ENCODE measurements at regions not wholly inside any gene's neighbourhood (a gene's known extent, or its start where the extent isn't known, plus 50 kb on each side); places are given as distances from the start of the nearest gene placed in this dataset.

DNA sequence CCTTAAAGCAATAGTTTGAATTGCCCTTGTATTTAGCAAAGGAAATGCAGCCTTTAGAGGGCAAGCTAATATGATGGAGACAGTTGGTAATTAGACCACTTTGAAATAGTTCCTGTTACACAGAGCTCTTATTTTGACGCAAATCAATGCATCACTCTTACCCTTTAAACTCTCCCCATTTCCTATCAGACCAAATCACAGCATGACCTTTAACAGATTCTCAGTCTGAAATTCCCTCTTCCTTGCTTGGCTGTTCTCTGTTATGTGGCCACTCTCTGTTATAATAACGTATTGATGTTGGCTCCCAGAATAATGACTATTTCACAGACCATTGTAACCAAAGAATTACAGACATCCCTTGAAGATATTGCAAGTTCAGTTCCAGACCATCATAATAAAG, 66.9 kb upstream of the NGF start:
- H3K4me2 ChIP-seq (ENCODE audit: low read length) = no peak overlapping the region
- TF ChIP-seq, protein P1, sequence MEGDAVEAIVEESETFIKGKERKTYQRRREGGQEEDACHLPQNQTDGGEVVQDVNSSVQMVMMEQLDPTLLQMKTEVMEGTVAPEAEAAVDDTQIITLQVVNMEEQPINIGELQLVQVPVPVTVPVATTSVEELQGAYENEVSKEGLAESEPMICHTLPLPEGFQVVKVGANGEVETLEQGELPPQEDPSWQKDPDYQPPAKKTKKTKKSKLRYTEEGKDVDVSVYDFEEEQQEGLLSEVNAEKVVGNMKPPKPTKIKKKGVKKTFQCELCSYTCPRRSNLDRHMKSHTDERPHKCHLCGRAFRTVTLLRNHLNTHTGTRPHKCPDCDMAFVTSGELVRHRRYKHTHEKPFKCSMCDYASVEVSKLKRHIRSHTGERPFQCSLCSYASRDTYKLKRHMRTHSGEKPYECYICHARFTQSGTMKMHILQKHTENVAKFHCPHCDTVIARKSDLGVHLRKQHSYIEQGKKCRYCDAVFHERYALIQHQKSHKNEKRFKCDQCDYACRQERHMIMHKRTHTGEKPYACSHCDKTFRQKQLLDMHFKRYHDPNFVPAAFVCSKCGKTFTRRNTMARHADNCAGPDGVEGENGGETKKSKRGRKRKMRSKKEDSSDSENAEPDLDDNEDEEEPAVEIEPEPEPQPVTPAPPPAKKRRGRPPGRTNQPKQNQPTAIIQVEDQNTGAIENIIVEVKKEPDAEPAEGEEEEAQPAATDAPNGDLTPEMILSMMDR (IDR thresholded peaks at IDR 0.05) = no peak
- H3K36me3 ChIP-seq (ENCODE audit: control insufficient read depth, insufficient read depth, low read length) = no peaks in the 10 kb centered on the region
- no peaks in the 10 kb centered on the region for H3K9me3 ChIP-seq (ENCODE audit: control insufficient read depth, low read length)
- no peak overlapping the region for H2AFZ ChIP-seq
- H3K27ac ChIP-seq = no peak overlapping the region
- H3K27me3 ChIP-seq (ENCODE audit: control insufficient read depth, insufficient read depth, low read length) = no peaks in the 10 kb centered on the region
- no peaks in the 10 kb centered on the region for H3K4me1 ChIP-seq
- H3K9ac ChIP-seq = no peak overlapping the region
- no peak overlapping the region for H3K4me3 ChIP-seq (ENCODE audit: low read depth, low read length)
- no peaks in the 10 kb centered on the region for H3K79me2 ChIP-seq

DNA sequence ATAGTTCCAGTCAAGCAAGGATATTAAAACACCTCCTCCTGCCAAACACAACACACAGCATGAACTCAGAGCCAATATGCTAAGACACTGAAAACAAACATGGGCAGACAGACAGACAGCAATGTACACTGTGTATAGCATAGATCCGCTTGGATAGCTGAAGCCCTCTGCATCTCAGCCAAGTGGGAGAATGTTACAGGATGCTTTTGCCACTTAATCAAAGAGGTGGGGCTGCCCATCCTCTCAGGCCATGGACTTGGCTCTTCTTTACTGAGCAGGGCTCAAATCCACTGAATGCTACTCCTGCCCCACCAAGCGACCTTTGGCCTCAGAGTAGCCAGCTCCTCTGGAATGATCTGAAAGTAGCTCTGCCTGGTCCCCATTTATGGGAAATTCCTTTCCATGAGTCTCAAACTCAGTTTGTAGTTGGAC, 64.7 kb upstream of the NGF start:
- TF ChIP-seq, protein P1 (IDR thresholded peaks at IDR 0.05) = no peak
- no peak overlapping the region for H2AFZ ChIP-seq
- no peak overlapping the region for H3K27ac ChIP-seq
- H3K4me1 ChIP-seq = no peaks in the 10 kb centered on the region
- H3K9me3 ChIP-seq (ENCODE audit: control insufficient read depth, low read length) = no peaks in the 10 kb centered on the region
- no peaks in the 10 kb centered on the region for H3K27me3 ChIP-seq (ENCODE audit: control insufficient read depth, insufficient read depth, low read length)
- no peaks in the 10 kb centered on the region for H3K79me2 ChIP-seq
- H3K4me3 ChIP-seq (ENCODE audit: low read depth, low read length) = no peak overlapping the region
- H3K9ac ChIP-seq = no peak overlapping the region
- H3K36me3 ChIP-seq (ENCODE audit: control insufficient read depth, insufficient read depth, low read length) = no peaks in the 10 kb centered on the region
- H3K4me2 ChIP-seq (ENCODE audit: low read length) = no peak overlapping the region

DNA sequence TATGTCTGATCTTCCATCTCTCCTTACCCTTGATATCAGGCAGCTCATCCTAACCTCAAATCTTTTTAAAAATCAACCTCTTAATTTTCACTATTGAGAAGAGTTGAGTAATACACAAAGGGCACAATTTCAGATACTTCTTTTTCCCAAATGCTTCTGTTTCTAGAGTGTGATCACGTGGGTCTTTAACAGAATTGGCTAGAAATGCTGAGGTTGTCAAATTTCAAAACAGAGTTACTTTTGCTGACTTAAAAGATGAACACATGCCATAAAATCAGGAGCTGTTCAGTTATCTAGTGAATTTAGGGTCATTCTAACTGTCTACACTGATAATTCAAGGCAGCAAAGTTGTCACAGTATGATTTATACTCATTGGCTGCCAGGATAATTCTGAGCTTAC, 63.6 kb upstream of the NGF start:
- Histone ChIP-seq H3K4me1 (no peaks in the 10 kb centered on the region), H3K79me2 (no peaks in the 10 kb centered on the region), H3K36me3 (ENCODE audit: control insufficient read depth, insufficient read depth, low read length) (no peaks in the 10 kb centered on the region), H2AFZ (no peak overlapping the region), H3K4me2 (ENCODE audit: low read length) (no peak overlapping the region), H3K9me3 (ENCODE audit: control insufficient read depth, low read length) (no peaks in the 10 kb centered on the region), H3K9ac (no peak overlapping the region), H3K4me3 (ENCODE audit: low read depth, low read length) (no peak overlapping the region), H3K27ac (peak overlapping the region; percentile 39), H3K27me3 (ENCODE audit: control insufficient read depth, insufficient read depth, low read length) (no peaks in the 10 kb centered on the region)
- TF ChIP-seq, protein P1 (IDR thresholded peaks at IDR 0.05) = no peak

DNA sequence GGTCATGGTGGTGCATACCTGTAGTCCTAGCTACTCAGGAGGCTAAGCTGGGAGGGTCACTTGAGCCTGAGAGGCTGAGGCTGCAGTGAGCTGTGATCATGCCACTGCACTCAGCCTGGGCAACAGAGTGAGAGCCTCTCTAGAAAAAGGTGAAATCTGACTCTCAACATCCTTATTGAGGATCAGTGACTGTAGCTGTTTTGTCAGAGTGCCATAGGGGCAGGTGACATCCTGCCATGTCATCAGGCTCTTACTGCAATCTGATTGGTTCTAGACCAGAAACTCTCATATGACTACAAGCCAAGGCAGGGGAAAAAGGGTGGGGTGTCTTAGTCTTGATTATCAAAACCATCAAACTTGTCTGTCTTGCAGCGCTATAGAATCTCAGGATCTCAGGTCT, 62.8 kb upstream of the NGF start:
- H3K9me3 ChIP-seq (ENCODE audit: control insufficient read depth, low read length) = no peaks in the 10 kb centered on the region
- H3K36me3 ChIP-seq (ENCODE audit: control insufficient read depth, insufficient read depth, low read length) = no peaks in the 10 kb centered on the region
- TF ChIP-seq, protein P1 (IDR thresholded peaks at IDR 0.05) = no peak
- no peak overlapping the region for H3K4me2 ChIP-seq (ENCODE audit: low read length)
- no peak overlapping the region for H3K4me3 ChIP-seq (ENCODE audit: low read depth, low read length)
- no peaks in the 10 kb centered on the region for H3K79me2 ChIP-seq
- H3K9ac ChIP-seq = no peak overlapping the region
- peak overlapping the region; percentile 5 for H2AFZ ChIP-seq
- no peaks in the 10 kb centered on the region for H3K27me3 ChIP-seq (ENCODE audit: control insufficient read depth, insufficient read depth, low read length)
- H3K27ac ChIP-seq = peak overlapping the region; percentile 39
- no peaks in the 10 kb centered on the region for H3K4me1 ChIP-seq

DNA sequence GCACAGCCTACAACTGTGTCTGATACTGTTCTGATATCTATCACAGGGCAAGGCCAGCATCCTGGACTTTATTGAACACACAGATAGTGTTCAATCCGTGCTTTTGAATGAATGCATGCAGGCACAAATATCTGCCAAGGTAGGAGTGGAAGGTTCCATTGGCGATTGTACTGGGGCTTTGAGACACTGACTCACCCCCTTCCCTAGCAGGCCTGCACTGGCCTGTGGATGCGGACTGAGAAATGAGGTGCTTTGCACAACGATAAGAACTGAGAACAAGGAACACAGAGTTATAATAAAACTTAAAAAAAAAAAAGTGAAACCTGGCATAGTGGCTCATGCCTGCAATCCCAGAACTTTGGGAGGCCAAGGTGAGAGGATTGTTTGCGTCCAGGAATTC, 62.4 kb upstream of the NGF start:
- no peak overlapping the region for H2AFZ ChIP-seq
- no peak overlapping the region for H3K9ac ChIP-seq
- no peak overlapping the region for H3K4me2 ChIP-seq (ENCODE audit: low read length)
- H3K27me3 ChIP-seq (ENCODE audit: control insufficient read depth, insufficient read depth, low read length) = no peaks in the 10 kb centered on the region
- H3K79me2 ChIP-seq = no peaks in the 10 kb centered on the region
- H3K27ac ChIP-seq = peak overlapping the region; percentile 39
- H3K9me3 ChIP-seq (ENCODE audit: control insufficient read depth, low read length) = no peaks in the 10 kb centered on the region
- H3K36me3 ChIP-seq (ENCODE audit: control insufficient read depth, insufficient read depth, low read length) = no peaks in the 10 kb centered on the region
- H3K4me3 ChIP-seq (ENCODE audit: low read depth, low read length) = no peak overlapping the region
- no peaks in the 10 kb centered on the region for H3K4me1 ChIP-seq
- TF ChIP-seq, protein P1 (IDR thresholded peaks at IDR 0.05) = no peak

Data from parathyroid adenoma (tissue), 2 donors.